PC-9 (cell line): ENCODE measurements at regions not wholly inside any gene's neighbourhood (a gene's known extent, or its start where the extent isn't known, plus 50 kb on each side); places are given as distances from the start of the nearest gene placed in this dataset.

Experiments
- BruUV-seq: library from RNA; stranded (reverse); fragments of 400-500 nt; replicated peaks from 2 replicates; lab custom pipeline; 2021; lab: Mats Ljungman, UMichigan
- CTCF ChIA-PET: fragments of 300-600 bp; sonication (Branson Sonifier 250); formaldehyde crosslinking; loops from one replicate; lab custom pipeline; 2022; ENCODE audit warnings: antibody characterized with exemption; lab: Charles Lee
- POLR2A ChIA-PET: fragments of 300-600 bp; sonication (Branson Sonifier 250); formaldehyde crosslinking; loops from one replicate; lab custom pipeline; 2022; ENCODE audit warnings: antibody characterized with exemption; ENCODE audit not compliant: unreplicated experiment; lab: Charles Lee
- DNase-seq, 2 experiments: peaks; one replicate each; pipeline versions ENCODE4 v3.0.0 to v3.0.0-alpha.2; 2015 to 2022; ENCODE audit warnings: mixed read lengths in 1 of 2
- H2AFZ ChIP-seq: fragments of 200-600 bp; sonication (generic); 2 replicates; pipeline ENCODE4 v1.8.1; 2017; ENCODE audit warnings: antibody characterized with exemption
- H3F3A ChIP-seq: fragments of 200-600 bp; sonication (generic); 2 replicates; pipeline ENCODE4 v1.8.1; 2017; ENCODE audit warnings: antibody characterized with exemption, mild to moderate bottlenecking, low read depth; ENCODE audit not compliant: insufficient read depth
- H3K27ac ChIP-seq: fragments of 200-600 bp; sonication (generic); 2 replicates; pipeline ENCODE4 v1.6.1; 2016; ENCODE audit warnings: mixed run types
- H3K27me3 ChIP-seq: fragments of 200-600 bp; sonication (generic); 2 replicates; pipeline ENCODE4 v1.6.1; 2016; ENCODE audit warnings: low read depth, mixed run types; ENCODE audit not compliant: insufficient read depth
- H3K36me3 ChIP-seq: fragments of 200-600 bp; sonication (generic); 2 replicates; pipeline ENCODE4 v1.6.1; 2016; ENCODE audit warnings: low read depth, mixed run types
- H3K4me1 ChIP-seq: fragments of 200-600 bp; sonication (generic); replicated peaks from 2 replicates; pipeline ENCODE4 v1.6.1; 2016; ENCODE audit warnings: mixed run types; ENCODE audit not compliant: insufficient read depth
- H3K4me2 ChIP-seq: fragments of 200-600 bp; sonication (generic); 2 replicates; pipeline ENCODE4 v1.6.1; 2017; ENCODE audit warnings: mixed run types
- H3K4me3 ChIP-seq: fragments of 200-600 bp; sonication (generic); 2 replicates; pipeline ENCODE4 v1.6.1; 2016; ENCODE audit warnings: mixed run types
- H3K79me2 ChIP-seq: fragments of 200-600 bp; sonication (generic); 2 replicates; pipeline ENCODE4 v1.6.1; 2017; ENCODE audit warnings: low read depth, mixed run types
- H3K9me2 ChIP-seq: fragments of 200-600 bp; sonication (generic); 2 replicates; pipeline ENCODE4 v1.8.1; 2017; ENCODE audit warnings: mild to moderate bottlenecking; ENCODE audit not compliant: insufficient read depth
- H3K9me3 ChIP-seq: fragments of 200-600 bp; sonication (generic); 2 replicates; pipeline ENCODE4 v1.8.1; 2016; ENCODE audit warnings: low read depth; ENCODE audit not compliant: insufficient read depth
- H4K20me1 ChIP-seq: fragments of 200-600 bp; sonication (generic); 2 replicates; pipeline ENCODE4 v1.8.1; 2017; ENCODE audit not compliant: insufficient read depth
- CTCF ChIP-seq: fragments of 200-600 bp; sonication (generic); conservative IDR thresholded peaks from 2 replicates; pipeline ENCODE4 v1.6.1; 2017; ENCODE audit warnings: mixed run types, antibody characterized with exemption, mild to moderate bottlenecking, moderate library complexity
- EZH2 ChIP-seq: fragments of 200-600 bp; sonication (generic); IDR thresholded peaks from 2 replicates; pipeline ENCODE4 v1.8.0; 2017; ENCODE audit warnings: antibody characterized with exemption, low read depth
- intact Hi-C: fragments of 100-400 bp; cut with micrococcal nuclease; formaldehyde crosslinking; loops from one replicate; pipeline ENCODE4 v1.10.0; 2022; ENCODE audit not compliant: unreplicated experiment

GRCh38 chr5:58281189-58281588 is 178.7 kb downstream of the PLK2 start:
- no peak for TF ChIP-seq EZH2
- Histone ChIP-seq H3F3A (no peaks in the 10 kb centered on the region), H4K20me1 (no peaks in the 10 kb centered on the region), H2AFZ (no peak overlapping the region), H3K4me3 (no peak overlapping the region), H3K27me3 (no peaks in the 10 kb centered on the region), H3K4me1 (no peaks in the 10 kb centered on the region), H3K36me3 (no peaks in the 10 kb centered on the region), H3K9me2 (no peaks in the 10 kb centered on the region), H3K9me3 (no peaks in the 10 kb centered on the region; the same call in 1 of the 2 replicates), H3K4me2 (no peak overlapping the region), H3K79me2 (no peaks in the 10 kb centered on the region), H3K27ac (no peak overlapping the region)
- DNase-seq = no peak
- BruUV-seq = no TSS peak
- intact Hi-C loops = no loop called here
- ChIA-PET CTCF (no interaction called here), POLR2A (interaction anchor here (0.5 to 0.6 kb wide), 3 partner anchors 33 to 46 kb away, joined by 3 read pairs; no protein-coding TSS in a partner anchor)

- no peaks in the 10 kb centered on the region; the same call in 1 of the 2 replicates for H3K9me3 ChIP-seq
- H3K9me2 ChIP-seq = no peaks in the 10 kb centered on the region
- no TSS peak for BruUV-seq
- H3K27me3 ChIP-seq = no peaks in the 10 kb centered on the region
- ChIA-PET CTCF (no interaction called here), POLR2A (no interaction called here)
- no peak overlapping the region for H3K27ac ChIP-seq
- no peak overlapping the region for H3K4me2 ChIP-seq
- no peaks in the 10 kb centered on the region for H3K4me1 ChIP-seq
- intact Hi-C loops = no loop called here
- no peaks in the 10 kb centered on the region for H4K20me1 ChIP-seq
- no peak overlapping the region for H3K4me3 ChIP-seq
- H2AFZ ChIP-seq = no peak overlapping the region
- H3K36me3 ChIP-seq = no peaks in the 10 kb centered on the region
- DNase-seq = no peak
- no peaks in the 10 kb centered on the region for H3K79me2 ChIP-seq
- no peaks in the 10 kb centered on the region for H3F3A ChIP-seq
- TF ChIP-seq EZH2 (no peak), CTCF (no peak)
Measured at GRCh38 chr5:58279259-58279658, 180.6 kb downstream of the PLK2 start.

GRCh38 chr5:58276431-58276830 is 183.5 kb downstream of the PLK2 start:
- Histone ChIP-seq H3K36me3 (no peaks in the 10 kb centered on the region), H3F3A (no peaks in the 10 kb centered on the region), H3K4me2 (no peak overlapping the region), H3K27ac (no peak overlapping the region), H4K20me1 (no peaks in the 10 kb centered on the region), H3K79me2 (no peaks in the 10 kb centered on the region), H3K9me2 (no peaks in the 10 kb centered on the region), H2AFZ (no peak overlapping the region), H3K9me3 (no peaks in the 10 kb centered on the region; the same call in 1 of the 2 replicates), H3K27me3 (no peaks in the 10 kb centered on the region), H3K4me1 (no peaks in the 10 kb centered on the region), H3K4me3 (no peak overlapping the region)
- DNase-seq = no peak
- no TSS peak for BruUV-seq
- POLR2A ChIA-PET = no interaction called here
- CTCF ChIA-PET = no interaction called here
- intact Hi-C loops = no loop called here
- TF ChIP-seq CTCF (no peak), EZH2 (no peak)

- intact Hi-C loops = no loop called here
- H4K20me1 ChIP-seq = no peaks in the 10 kb centered on the region
- no peaks in the 10 kb centered on the region for H3K4me1 ChIP-seq
- DNase-seq = no peak
- H3K4me3 ChIP-seq = no peak overlapping the region
- CTCF ChIA-PET = no interaction called here
- no TSS peak for BruUV-seq
- TF ChIP-seq EZH2 (no peak), CTCF (no peak)
- H3K36me3 ChIP-seq = no peaks in the 10 kb centered on the region
- no peak overlapping the region for H3K4me2 ChIP-seq
- no peaks in the 10 kb centered on the region for H3F3A ChIP-seq
- no peak overlapping the region for H2AFZ ChIP-seq
- H3K79me2 ChIP-seq = no peaks in the 10 kb centered on the region
- no peaks in the 10 kb centered on the region for H3K27me3 ChIP-seq
- POLR2A ChIA-PET = no interaction called here
- no peaks in the 10 kb centered on the region; the same call in 1 of the 2 replicates for H3K9me3 ChIP-seq
- H3K27ac ChIP-seq = no peak overlapping the region
- H3K9me2 ChIP-seq = no peaks in the 10 kb centered on the region
Measured at GRCh38 chr5:58275516-58275915, 184.4 kb downstream of the PLK2 start.
